GM12872 (cell line): ENCODE measurements at regions not wholly inside any gene's neighbourhood (a gene's known extent, or its start where the extent isn't known, plus 50 kb on each side); places are given as distances from the start of the nearest gene placed in this dataset.

ENCODE experiments used
- CTCF ChIP-seq: IDR thresholded peaks from 3 replicates; pipeline ENCODE4 v1.5.1; 2011; ENCODE audit warnings: low read depth, mild to moderate bottlenecking, low read length, moderate library complexity; ENCODE audit not compliant: insufficient read depth

DNA sequence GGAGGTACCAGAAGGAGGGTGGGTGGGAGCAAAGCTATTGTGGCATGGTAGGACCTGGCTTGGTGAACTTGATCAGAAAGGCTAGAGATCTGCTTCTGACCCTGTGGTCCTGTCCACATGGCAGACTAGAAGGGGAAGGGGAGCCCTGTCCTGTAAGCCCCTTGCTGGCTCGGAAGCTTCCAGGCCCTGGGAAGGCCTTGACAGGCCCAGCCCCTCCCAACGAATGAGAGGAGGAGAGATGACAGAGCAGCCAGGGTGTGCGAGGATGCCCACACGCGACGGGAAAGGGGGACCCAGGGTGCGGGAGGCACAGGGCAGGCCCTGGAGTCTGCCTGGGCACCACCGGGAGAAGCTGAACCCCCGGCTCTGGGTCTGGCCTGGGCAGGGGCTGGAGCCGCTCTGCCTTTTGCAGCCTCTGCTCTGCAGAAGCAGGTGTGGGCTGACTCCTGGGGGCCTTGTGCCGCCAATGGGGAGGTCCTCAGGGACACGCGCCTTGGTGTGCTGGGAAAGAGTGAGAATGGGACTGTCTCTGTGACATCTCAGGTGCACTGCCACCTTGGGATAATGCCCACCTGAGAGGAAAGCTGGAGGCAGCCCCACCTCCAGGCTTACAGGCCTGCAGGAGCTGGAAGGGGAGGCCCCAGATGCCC lies 1447.5 kb downstream of the BRD1 start:
- no peak for TF ChIP-seq CTCF

DNA sequence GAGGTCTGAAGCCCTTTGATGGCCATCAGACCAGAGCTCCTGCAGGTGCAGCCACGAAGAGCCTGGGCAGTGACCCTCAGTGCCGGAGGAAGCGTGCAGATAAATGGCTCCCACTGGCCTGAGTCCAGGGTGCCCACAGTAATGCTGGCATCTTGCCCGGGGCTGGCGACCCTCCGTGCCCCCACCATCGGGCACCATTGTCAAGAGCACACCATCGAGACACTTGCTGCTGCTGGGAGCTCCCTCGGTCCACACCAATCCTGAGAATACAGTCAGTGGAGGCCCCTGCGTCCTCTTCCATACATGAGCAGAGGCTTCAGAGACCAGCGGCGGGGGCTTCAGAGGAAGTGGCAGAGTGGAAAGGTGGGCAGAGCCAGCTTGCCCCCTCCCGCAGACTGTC lies 1448.3 kb downstream of the BRD1 start:
- TF ChIP-seq CTCF, result no peak

DNA sequence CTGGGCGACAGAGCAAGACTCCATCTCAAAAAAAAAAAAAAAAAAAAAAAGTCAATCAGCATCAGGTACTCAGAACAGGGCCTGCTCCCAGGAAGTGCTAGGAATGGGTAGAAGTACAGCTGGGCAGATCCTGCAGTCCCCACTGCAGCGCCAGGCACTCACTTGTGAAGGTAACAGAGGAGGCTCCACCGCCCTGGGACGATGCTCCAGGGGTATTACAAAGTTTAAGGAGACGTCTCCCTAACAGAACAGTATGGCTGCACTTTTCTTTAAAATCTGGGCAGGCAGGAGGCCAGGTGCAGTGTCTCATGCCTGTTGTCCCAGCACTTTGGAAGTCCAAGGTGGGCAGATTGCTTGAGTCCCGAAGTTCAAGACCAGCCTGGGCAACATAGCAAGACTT lies 1449.0 kb downstream of the BRD1 start:
- no peak for TF ChIP-seq CTCF

DNA sequence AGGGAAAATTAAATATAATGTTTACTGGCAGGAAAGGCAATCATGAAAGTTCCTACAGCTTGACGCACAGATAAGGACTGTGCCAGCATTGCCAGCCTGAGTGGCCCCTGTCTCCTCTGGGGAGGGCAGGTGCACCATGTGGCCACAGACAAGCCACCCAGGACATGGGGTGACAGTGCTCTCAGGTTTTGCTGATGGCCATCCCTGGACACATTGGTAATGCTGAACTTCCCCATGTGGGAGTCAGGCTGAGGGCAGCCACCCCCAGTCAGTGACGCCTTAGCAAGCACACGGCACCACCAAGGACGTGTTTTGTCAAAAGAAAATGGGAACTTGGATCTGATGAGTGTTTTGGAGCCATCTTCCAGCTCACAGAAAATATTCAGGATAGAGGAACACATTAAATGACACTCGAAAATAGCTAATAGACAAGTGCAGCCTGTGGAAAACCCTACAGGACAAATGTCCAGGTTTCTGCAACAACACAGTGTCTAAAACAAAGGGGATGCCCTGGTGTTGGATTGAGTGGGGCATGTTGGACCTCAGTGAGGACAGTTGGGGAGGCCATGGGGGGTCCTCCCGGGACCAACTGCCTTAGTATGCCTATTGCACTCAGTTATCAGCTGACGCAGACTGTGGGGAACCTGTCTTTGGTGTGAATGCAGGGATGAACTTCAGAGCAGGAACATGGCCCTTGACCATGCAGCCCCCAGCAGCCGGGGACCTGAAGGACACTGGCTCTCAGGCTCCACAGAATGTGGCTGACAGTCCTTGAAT lies 1450.5 kb downstream of the BRD1 start:
- no peak for TF ChIP-seq CTCF

- no peak for TF ChIP-seq CTCF
These were observed 1451.2 kb downstream of the BRD1 start for GRCh38 chr22:48376428-48376827.

DNA sequence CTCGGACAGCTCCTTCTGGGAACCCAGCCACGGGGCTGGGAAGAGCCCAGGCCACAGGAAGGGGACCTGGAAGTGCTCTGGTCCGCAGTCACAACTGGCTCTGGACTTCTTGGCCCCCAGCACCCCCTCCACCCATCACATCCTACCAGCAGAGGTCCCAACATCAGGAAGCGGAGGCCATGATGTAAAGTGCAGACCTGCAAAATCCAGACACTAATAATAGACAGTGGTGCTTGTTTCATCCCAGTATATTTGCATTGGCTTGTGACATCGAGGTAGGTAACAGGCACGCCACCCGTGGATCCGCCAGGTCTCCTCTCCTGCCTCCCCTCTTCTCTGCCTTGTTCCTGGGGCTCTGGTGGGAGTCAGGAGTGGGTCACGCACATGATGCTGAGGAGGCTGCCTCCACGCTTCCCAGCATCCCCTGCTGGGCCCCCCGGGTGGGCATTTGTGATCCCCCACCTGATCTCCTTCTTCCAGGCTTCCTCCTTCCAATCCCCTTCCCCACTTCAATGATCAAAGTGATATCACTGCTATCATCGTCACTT lies 1454.0 kb downstream of the BRD1 start:
- no peak for TF ChIP-seq CTCF

DNA sequence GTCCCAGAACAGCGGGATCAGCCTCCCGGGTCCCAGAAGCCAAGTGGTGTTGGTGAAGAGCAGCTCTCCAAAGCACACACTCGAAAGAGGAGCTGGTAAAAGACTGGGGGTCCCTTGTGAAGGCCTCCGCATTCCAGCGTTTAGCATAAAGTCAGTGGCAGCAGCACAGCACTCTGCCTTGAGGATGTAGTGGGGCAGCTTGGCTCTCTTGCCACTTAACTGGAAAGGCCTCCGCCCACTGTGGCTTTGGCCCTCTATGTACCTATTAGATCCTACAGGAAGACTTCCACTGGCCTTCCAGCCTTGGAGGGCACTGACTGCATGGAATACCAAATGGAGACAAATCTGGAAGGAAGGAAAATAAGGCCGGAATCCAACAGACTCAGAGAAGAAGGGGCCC lies 1455.3 kb downstream of the BRD1 start:
- TF ChIP-seq CTCF, result no peak
